ENCODE measurements at regions not wholly inside any gene's neighbourhood (a gene's known extent, or its start where the extent isn't known, plus 50 kb on each side); places are given as distances from the start of the nearest gene placed in this dataset.

DNA sequence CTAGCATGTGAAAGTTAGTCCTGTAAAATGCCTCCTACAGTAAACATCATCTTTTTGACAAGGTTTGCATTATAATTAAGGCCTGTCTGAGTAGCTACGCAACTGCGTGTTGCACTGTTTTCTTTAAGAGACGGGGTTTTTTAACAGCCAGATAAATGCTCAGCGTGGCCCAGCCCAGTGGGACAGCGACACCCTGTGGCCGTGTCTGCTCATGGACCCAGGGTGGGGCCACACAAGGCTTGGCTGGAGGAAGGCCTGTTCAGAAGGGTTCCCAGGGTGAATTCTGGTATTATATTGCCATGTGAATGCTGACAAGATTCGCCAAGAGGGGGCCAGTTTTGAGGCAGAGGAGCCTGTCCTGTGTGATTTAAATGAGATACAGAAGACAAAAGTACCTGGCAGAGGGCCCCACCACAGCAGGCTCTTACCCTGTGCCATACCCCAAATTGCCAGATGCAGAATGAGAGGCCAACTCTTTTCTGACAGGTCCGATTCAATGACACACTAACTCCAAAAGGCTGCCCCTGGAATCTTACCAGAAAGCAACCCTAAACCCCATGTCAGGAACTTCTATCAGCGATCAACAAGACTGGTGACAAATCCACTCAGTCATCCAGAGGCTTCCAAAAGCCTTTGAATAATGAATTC, 65.9 kb upstream of the IRX6 start:
- DNase-seq (peak; percentile 58 to 82 (median 79)), ATAC-seq (peak; percentile 78 to 92)
- 35% methylated on average over 9 of the region's 9 CpGs for WGBS
- no peak overlapping the region for H3K4me3 ChIP-seq (ENCODE audit: low read length)
- no peaks in the 10 kb centered on the region for H3K27me3 ChIP-seq (ENCODE audit: control insufficient read depth, insufficient read depth)
- H3K4me1 ChIP-seq (ENCODE audit: control insufficient read depth, insufficient read depth, low read length): no peaks in the 10 kb centered on the region
- no peak overlapping the region for H3K27ac ChIP-seq (ENCODE audit: low read length)
- intact Hi-C loops (cut with DNase I): no loop called here
- H3K9me3 ChIP-seq (ENCODE audit: control insufficient read depth, low read length): no peaks in the 10 kb centered on the region

DNA sequence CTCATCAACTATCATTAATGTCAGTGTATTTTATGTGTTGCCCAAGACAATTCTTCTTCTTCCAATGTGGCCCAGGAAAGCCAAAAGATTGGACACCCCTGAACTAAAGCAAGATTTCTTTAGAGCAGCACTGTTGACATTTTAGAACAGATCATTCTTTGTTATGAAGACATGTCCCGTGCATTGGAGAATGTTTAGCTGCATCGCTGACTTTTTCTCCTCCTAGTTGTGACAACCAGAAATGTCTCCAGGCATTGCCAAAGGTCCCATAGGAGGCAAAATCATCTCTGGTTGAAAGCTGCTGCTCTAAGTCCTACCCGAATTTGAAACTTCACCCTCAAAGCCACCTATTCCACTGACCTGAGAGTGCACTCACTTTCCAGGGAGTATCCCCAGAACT, 62.7 kb upstream of the IRX6 start:
- no peaks in the 10 kb centered on the region for H3K9me3 ChIP-seq (ENCODE audit: control insufficient read depth, low read length)
- H3K27me3 ChIP-seq (ENCODE audit: control insufficient read depth, insufficient read depth): no peaks in the 10 kb centered on the region
- DNase-seq (no peak), ATAC-seq (no peak)
- intact Hi-C loops (cut with DNase I): no loop called here
- H3K4me1 ChIP-seq (ENCODE audit: control insufficient read depth, insufficient read depth, low read length): peaks cover 3% of the 10 kb centered on the region
- 73% methylated on average over 3 of the region's 3 CpGs for WGBS
- no peak overlapping the region for H3K27ac ChIP-seq (ENCODE audit: low read length)
- no peak overlapping the region for H3K4me3 ChIP-seq (ENCODE audit: low read length)

DNA sequence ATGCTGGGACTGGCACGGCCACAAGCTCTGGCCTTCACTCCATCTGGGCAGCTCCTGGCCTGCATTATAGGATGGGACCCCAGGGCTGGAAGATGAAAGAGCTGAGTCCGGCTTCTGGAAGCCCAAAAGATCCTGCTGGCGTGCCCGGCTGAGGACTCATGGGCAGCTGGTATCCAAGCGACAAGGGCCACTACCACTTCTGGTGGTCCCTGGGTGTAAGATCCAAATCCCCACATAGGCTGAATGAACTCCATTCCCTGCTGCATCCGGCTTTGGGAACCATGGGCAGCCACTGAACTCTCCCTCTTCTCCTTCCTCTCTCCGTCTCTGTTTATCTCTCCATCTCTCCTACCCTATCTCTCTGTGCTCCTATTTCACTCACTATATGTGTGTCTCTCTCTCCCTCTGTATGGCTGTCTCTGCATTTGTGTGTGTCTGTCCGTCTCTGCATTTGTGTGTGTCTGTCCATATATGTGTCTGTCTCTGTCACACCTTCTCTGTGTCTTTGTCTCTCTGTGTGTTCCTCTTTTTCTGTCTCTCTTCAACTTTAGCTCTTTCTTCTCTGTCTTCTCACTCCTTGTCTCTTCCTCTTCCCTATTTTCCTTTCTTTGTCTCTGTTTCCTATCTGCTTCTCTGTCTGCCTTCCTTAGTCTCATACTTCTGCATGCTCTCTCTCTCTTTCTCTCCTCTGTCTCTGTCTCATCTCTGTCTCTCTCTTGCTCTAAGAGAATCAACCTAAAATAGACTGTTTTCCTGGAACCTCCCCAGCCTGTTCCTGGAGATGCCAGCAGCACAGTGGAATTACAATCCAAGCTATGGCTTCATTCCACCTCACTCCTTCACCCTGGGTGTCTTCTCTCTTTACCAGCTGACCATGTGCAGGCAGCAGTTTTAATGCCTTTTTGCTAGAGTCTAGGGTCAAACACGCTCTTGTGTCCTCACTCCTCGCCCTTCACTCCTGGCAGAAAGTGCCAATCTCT, 60.4 kb upstream of the IRX6 start:
- peak in 1 of 2 donors; percentile 34 for ATAC-seq
- 79% methylated on average over 10 of the region's 10 CpGs for WGBS
- Histone ChIP-seq H3K4me3 (ENCODE audit: low read length) (no peak overlapping the region), H3K27me3 (ENCODE audit: control insufficient read depth, insufficient read depth) (no peaks in the 10 kb centered on the region), H3K9me3 (ENCODE audit: control insufficient read depth, low read length) (no peaks in the 10 kb centered on the region), H3K27ac (ENCODE audit: low read length) (no peak overlapping the region), H3K4me1 (ENCODE audit: control insufficient read depth, insufficient read depth, low read length) (peaks cover 3% of the 10 kb centered on the region)
- DNase-seq: no peak
- intact Hi-C loops (cut with DNase I): no loop called here

DNA sequence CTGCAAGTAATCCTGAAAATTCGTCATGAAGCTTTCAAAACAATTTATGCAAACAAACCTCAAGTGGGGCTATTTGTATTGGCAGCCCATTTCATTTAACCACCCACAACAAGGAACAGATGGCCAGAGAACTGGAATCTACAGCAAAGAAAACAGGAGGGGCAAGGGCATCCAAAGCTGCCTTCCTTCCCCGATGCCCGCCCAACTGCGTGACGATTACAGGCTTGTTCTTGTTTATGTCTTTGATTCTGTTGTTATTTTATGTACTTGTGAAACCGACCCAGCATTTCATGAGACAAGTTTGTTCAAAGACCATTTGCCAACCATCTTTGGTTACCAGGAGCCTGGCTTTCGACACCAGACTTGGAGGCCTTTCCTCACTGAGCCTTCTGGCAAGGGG, 59.1 kb upstream of the IRX6 start:
- no peak overlapping the region for H3K27ac ChIP-seq (ENCODE audit: low read length)
- intact Hi-C loops (cut with DNase I): no loop called here
- H3K9me3 ChIP-seq (ENCODE audit: control insufficient read depth, low read length): no peaks in the 10 kb centered on the region
- no peak for ATAC-seq
- H3K4me1 ChIP-seq (ENCODE audit: control insufficient read depth, insufficient read depth, low read length): peaks cover 3% of the 10 kb centered on the region
- no peaks in the 10 kb centered on the region for H3K27me3 ChIP-seq (ENCODE audit: control insufficient read depth, insufficient read depth)
- DNase-seq: no peak
- H3K4me3 ChIP-seq (ENCODE audit: low read length): no peak overlapping the region
- WGBS: 80% methylated on average over 7 of the region's 7 CpGs

DNA sequence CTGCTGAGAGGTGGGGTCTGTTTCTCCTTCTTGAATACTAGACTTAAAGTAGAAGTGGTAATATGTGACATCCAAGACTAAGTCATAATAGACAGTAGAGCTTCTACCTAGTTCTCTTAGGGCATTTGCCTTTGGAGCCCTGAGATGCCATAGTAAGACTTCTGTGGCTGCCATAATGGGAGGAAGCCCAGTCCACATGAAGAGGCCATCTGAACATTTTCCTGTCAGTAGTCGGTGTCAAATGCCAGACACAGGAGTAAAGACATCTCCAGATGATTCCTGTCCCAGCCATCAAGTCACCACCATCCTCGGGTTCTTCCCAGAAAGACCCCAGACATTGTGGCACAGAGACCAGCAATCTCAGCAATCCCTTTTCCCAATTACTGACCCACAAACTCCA, 58.1 kb upstream of the IRX6 start:
- no peak for ATAC-seq
- WGBS: 80% methylated on average over 2 of the region's 2 CpGs
- Histone ChIP-seq H3K27ac (ENCODE audit: low read length) (no peak overlapping the region), H3K4me1 (ENCODE audit: control insufficient read depth, insufficient read depth, low read length) (peaks cover 3% of the 10 kb centered on the region), H3K9me3 (ENCODE audit: control insufficient read depth, low read length) (no peaks in the 10 kb centered on the region), H3K27me3 (ENCODE audit: control insufficient read depth, insufficient read depth) (no peaks in the 10 kb centered on the region), H3K4me3 (ENCODE audit: low read length) (no peak overlapping the region)
- no peak for DNase-seq
- intact Hi-C loops (cut with DNase I): no loop called here

DNA sequence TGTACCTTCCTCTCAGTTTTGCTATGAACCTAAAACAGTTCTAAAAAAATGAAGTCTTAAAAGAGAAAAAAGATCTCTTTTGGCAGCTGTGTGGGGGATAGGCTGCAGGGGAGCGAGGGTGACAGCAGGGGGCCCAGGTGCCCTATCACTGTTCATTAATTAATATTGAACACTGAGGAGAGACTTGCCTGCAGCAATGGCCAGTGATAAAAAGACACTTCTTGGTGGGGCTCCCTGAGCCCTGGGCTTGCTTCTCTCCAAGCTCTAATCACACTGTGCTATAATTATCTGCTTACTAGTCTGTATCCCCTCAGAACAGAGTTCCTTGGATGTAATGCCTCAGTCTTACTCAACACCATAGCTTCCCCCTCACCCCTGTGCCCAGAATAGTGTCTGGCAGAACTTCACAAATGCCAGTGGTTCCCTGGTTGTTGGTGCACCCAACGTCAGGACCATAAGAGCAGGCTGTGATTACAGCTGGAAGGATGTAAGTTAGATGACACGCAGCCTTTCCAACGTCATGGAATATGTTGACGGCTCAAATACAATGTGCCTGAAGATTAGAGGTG, 52.0 kb upstream of the IRX6 start:
- intact Hi-C loops (cut with DNase I): no loop called here

DNA sequence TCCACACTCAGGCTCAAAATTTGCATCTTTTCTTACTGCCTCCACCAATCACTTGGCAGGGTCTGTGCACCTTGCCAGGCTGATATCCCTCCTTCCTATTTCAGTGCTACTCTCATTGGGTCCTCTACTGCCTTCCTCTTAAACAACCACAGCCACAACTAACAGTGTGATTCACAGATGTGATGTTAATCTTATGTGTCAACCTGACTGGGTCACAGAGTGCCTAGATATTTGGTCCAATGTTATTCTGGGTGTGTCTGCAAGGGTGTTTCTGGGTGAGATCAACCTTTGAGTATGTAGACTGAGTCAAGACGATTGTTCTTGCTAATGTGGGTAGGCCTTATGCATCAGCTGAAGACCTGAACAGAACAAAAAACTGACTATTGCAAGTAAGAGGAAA, 51.3 kb upstream of the IRX6 start:
- Histone ChIP-seq H3K27me3 (ENCODE audit: control insufficient read depth, insufficient read depth) (no peaks in the 10 kb centered on the region), H3K4me3 (ENCODE audit: low read length) (no peak overlapping the region), H3K27ac (ENCODE audit: low read length) (no peak overlapping the region), H3K4me1 (ENCODE audit: control insufficient read depth, insufficient read depth, low read length) (no peaks in the 10 kb centered on the region), H3K9me3 (ENCODE audit: control insufficient read depth, low read length) (no peaks in the 10 kb centered on the region)
- intact Hi-C loops (cut with DNase I): no loop called here
- 67% methylated on average over 1 of the region's 1 CpG for WGBS
- DNase-seq (no peak), ATAC-seq (no peak)

More for the DNA sequence above, 52.0 kb upstream of the IRX6 start:
- H3K4me3 ChIP-seq (ENCODE audit: low read length): no peak overlapping the region
- no peak for DNase-seq
- peak in 1 of 2 donors; percentile 40 for ATAC-seq
- H3K27me3 ChIP-seq (ENCODE audit: control insufficient read depth, insufficient read depth): no peaks in the 10 kb centered on the region
- no peak overlapping the region for H3K27ac ChIP-seq (ENCODE audit: low read length)
- H3K4me1 ChIP-seq (ENCODE audit: control insufficient read depth, insufficient read depth, low read length): no peaks in the 10 kb centered on the region
- WGBS: 74% methylated on average over 5 of the region's 5 CpGs
- no peaks in the 10 kb centered on the region for H3K9me3 ChIP-seq (ENCODE audit: control insufficient read depth, low read length)

DNA sequence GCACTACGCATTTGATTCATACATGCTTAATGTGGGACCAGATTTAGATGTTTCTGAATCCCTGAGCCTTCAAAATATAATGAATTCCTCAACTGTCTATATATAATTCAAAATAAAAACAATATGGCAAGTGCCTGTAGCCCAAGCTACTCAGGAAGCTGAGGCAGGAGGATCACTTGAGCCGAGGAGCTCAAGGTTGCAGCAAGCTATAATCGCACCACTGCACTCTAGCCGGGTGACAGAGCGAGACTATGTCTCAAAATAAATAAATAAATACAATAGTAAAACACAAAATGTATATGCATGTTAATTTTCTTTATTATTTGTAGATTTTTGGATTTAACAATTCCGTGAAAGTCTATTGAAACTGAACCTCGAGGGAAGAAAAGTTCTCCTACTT, 50.6 kb upstream of the IRX6 start:
- Histone ChIP-seq H3K4me3 (ENCODE audit: low read length) (no peak overlapping the region), H3K9me3 (ENCODE audit: control insufficient read depth, low read length) (no peaks in the 10 kb centered on the region), H3K27ac (ENCODE audit: low read length) (no peak overlapping the region), H3K27me3 (ENCODE audit: control insufficient read depth, insufficient read depth) (no peaks in the 10 kb centered on the region), H3K4me1 (ENCODE audit: control insufficient read depth, insufficient read depth, low read length) (no peaks in the 10 kb centered on the region)
- 93% methylated on average over 7 of the region's 7 CpGs for WGBS
- no peak for DNase-seq
- intact Hi-C loops (cut with DNase I): no loop called here
- ATAC-seq: no peak

DNA sequence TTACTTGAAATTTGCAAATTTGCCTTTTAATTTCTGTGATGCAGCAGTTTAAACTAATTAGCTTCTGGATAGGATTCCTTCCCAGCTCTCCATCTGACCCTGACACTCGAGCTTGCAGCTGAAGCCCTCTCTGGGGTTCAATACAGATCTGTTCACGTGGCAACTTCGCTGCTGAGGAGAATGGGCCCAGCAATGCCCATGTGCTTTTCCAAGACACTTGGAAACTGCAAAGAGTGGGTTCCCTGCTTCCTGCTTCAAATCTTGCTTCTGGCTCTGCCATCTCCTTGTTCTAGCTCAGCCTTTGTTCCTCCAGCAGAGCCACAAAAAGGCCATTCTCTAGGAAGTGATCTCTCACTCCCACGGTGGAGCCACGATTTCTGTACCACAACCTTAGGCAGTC, 50.0 kb upstream of the IRX6 start:
- intact Hi-C loops (cut with DNase I): no loop called here
- WGBS: 73% methylated on average over 5 of the region's 5 CpGs
- ATAC-seq: no peak
- H3K4me1 ChIP-seq (ENCODE audit: control insufficient read depth, insufficient read depth, low read length): no peaks in the 10 kb centered on the region
- DNase-seq: no peak
- H3K9me3 ChIP-seq (ENCODE audit: control insufficient read depth, low read length): no peaks in the 10 kb centered on the region
- H3K27ac ChIP-seq (ENCODE audit: low read length): no peak overlapping the region
- no peak overlapping the region for H3K4me3 ChIP-seq (ENCODE audit: low read length)
- no peaks in the 10 kb centered on the region for H3K27me3 ChIP-seq (ENCODE audit: control insufficient read depth, insufficient read depth)
